Liver (tissue), 8 donors: ENCODE measurements at regions not wholly inside any gene's neighbourhood (a gene's known extent, or its start where the extent isn't known, plus 50 kb on each side); places are given as distances from the start of the nearest gene placed in this dataset.

Source experiments
- DNase-seq: peaks from one replicate; pipeline ENCODE4 v3.0.0-alpha.2; 2017; ENCODE audit warnings: low spot score
- H3K27ac ChIP-seq, 2 donors: one replicate each; pipeline ENCODE4 v1.7.0; 2013; ENCODE audit warnings: inconsistent platforms in 2 of 2, low read length in 2 of 2, control low read depth in 1 of 2, low read depth in 1 of 2, mild to moderate bottlenecking in 1 of 2
- H3K27me3 ChIP-seq, 4 donors: one replicate each; pipeline versions ENCODE4 v1.6.1 to v1.7.0; 2013; ENCODE audit warnings: low read length in 3 of 4, inconsistent platforms in 1 of 4, mild to moderate bottlenecking in 1 of 4, moderate library complexity in 1 of 4; ENCODE audit not compliant: control insufficient read depth in 4 of 4, insufficient read depth in 4 of 4
- H3K36me3 ChIP-seq, 4 donors: one replicate each; pipeline versions ENCODE4 v1.6.1 to v1.7.0; 2013; ENCODE audit warnings: low read length in 3 of 4, mild to moderate bottlenecking in 3 of 4, low read depth in 1 of 4, moderate library complexity in 1 of 4; ENCODE audit not compliant: control insufficient read depth in 4 of 4, insufficient read depth in 3 of 4
- H3K4me1 ChIP-seq, 4 donors: one replicate each; pipeline versions ENCODE4 v1.6.1 to v1.7.0; 2013; ENCODE audit warnings: low read length in 3 of 4, mild to moderate bottlenecking in 3 of 4, moderate library complexity in 1 of 4; ENCODE audit not compliant: control insufficient read depth in 4 of 4, insufficient read depth in 4 of 4
- H3K4me3 ChIP-seq, 3 donors: one replicate each; pipeline versions ENCODE4 v1.6.1 to v1.7.0; 2013; ENCODE audit warnings: low read length in 3 of 3, control low read depth in 1 of 3, low read depth in 1 of 3, mild to moderate bottlenecking in 1 of 3
- H3K9ac ChIP-seq, 2 donors: one replicate each; pipeline ENCODE4 v1.7.0; 2013; ENCODE audit warnings: low read length in 2 of 2, mild to moderate bottlenecking in 2 of 2, moderate library complexity in 2 of 2, control low read depth in 1 of 2, low read depth in 1 of 2
- H3K9me3 ChIP-seq, 4 donors: one replicate each; pipeline versions ENCODE4 v1.6.1 to v1.7.0; 2013; ENCODE audit warnings: low read length in 3 of 4; ENCODE audit not compliant: control insufficient read depth in 4 of 4
- ATF3 ChIP-seq: IDR thresholded peaks from 2 replicates; pipeline ENCODE4 v1.6.1; 2016; ENCODE audit warnings: antibody characterized with exemption
- CTCF ChIP-seq: fragments of 150-350 bp; IDR thresholded peaks from 2 replicates; pipeline ENCODE4 v1.5.1; 2017; ENCODE audit warnings: improper control_type of control experiment, low read depth, low read length; ENCODE audit not compliant: missing input control
- EGR1 ChIP-seq, 2 donors: IDR thresholded peaks; 2 replicates each; pipeline ENCODE4 v1.6.1; 2016 to 2018; ENCODE audit warnings: antibody characterized with exemption in 2 of 2, low read depth in 2 of 2
- FOXA1 ChIP-seq: IDR thresholded peaks from 2 replicates; pipeline ENCODE4 v1.6.1; 2016; ENCODE audit warnings: antibody characterized with exemption
- FOXA2 ChIP-seq: IDR thresholded peaks from 2 replicates; pipeline ENCODE4 v1.6.1; 2016; ENCODE audit warnings: antibody characterized with exemption
- GABPA ChIP-seq, 2 donors: IDR thresholded peaks in 1 of 2; conservative IDR thresholded peaks in 1 of 2; 2 replicates each; pipeline ENCODE4 v1.6.1; 2016; ENCODE audit warnings: antibody characterized with exemption in 2 of 2, mild to moderate bottlenecking in 1 of 2, moderate library complexity in 1 of 2
- HNF4A ChIP-seq, 2 donors: conservative IDR thresholded peaks; 2 replicates each; pipeline ENCODE4 v1.6.1; 2016; ENCODE audit warnings: antibody characterized with exemption in 2 of 2, mild to moderate bottlenecking in 2 of 2
- HNF4G ChIP-seq: IDR thresholded peaks from 2 replicates; pipeline ENCODE4 v1.6.1; 2016; ENCODE audit warnings: antibody characterized with exemption
- JUND ChIP-seq, 2 donors: IDR thresholded peaks; 2 replicates each; pipeline ENCODE4 v1.6.1; 2016; ENCODE audit warnings: antibody characterized with exemption in 2 of 2
- MAX ChIP-seq: IDR thresholded peaks from 2 replicates; pipeline ENCODE4 v1.6.1; 2016; ENCODE audit warnings: antibody characterized with exemption
- NR2F2 ChIP-seq: IDR thresholded peaks from 2 replicates; pipeline ENCODE4 v1.6.1; 2016; ENCODE audit warnings: antibody characterized with exemption
- RAD21 ChIP-seq, 2 donors: IDR thresholded peaks; 2 replicates each; pipeline ENCODE4 v1.6.1; 2016; ENCODE audit warnings: antibody characterized with exemption in 2 of 2, mild to moderate bottlenecking in 2 of 2
- REST ChIP-seq: IDR thresholded peaks from 2 replicates; pipeline ENCODE4 v1.6.1; 2016; ENCODE audit warnings: antibody characterized with exemption, mild to moderate bottlenecking
- RXRA ChIP-seq, 2 donors: IDR thresholded peaks; 2 replicates each; pipeline ENCODE4 v1.6.1; 2017 to 2018; ENCODE audit warnings: antibody characterized with exemption in 2 of 2, mild to moderate bottlenecking in 1 of 2
- SP1 ChIP-seq: IDR thresholded peaks from 2 replicates; pipeline ENCODE4 v1.6.1; 2018; ENCODE audit warnings: antibody characterized with exemption, mild to moderate bottlenecking
- TAF1 ChIP-seq: conservative IDR thresholded peaks from 2 replicates; pipeline ENCODE4 v1.6.1; 2016; ENCODE audit warnings: antibody characterized with exemption, mild to moderate bottlenecking
- YY1 ChIP-seq: IDR thresholded peaks from 2 replicates; pipeline ENCODE4 v1.6.1; 2016; ENCODE audit warnings: antibody characterized with exemption, mild to moderate bottlenecking
- ZBTB33 ChIP-seq: IDR thresholded peaks from 2 replicates; pipeline ENCODE4 v1.6.1; 2016; ENCODE audit warnings: antibody characterized with exemption
- WGBS: extraction: QIAGEN DNeasy Blood & Tissue Kit; methylation state at CpG from one replicate; pipeline ENCODE4 v1.1.7; 2013; 5-methylcytosine and 5-hydroxymethylcytosine counted together
- donor health status: healthy.
- donor health status: healthy.
- donor health status: healthy.
- donor health status: healthy.
- donor health status: healthy.

GRCh38 chr2:13474538-13474937, 757.8 kb downstream of the TRIB2 start:
- no peaks in the 10 kb centered on the region for H3K4me1 ChIP-seq
- no peak overlapping the region for H3K4me3 ChIP-seq
- no peaks in the 10 kb centered on the region for H3K9me3 ChIP-seq
- H3K36me3 ChIP-seq, result no peaks in the 10 kb centered on the region
- H3K9ac ChIP-seq, result no peak overlapping the region
- H3K27ac ChIP-seq, result no peak overlapping the region
- DNase-seq, result no peak
- TF ChIP-seq MAX (no peak), REST (no peak), EGR1 (IDR thresholded peaks at IDR 0.05; ENCODE audit: low read depth in 2 of 2) (no peak), HNF4A (conservative IDR thresholded peaks at IDR 0.05) (no peak), JUND (IDR thresholded peaks at IDR 0.05) (no peak), RAD21 (IDR thresholded peaks at IDR 0.05) (no peak), FOXA2 (no peak), FOXA1 (no peak), GABPA (IDR thresholded peaks at IDR 0.05 in 1 of 2, conservative IDR thresholded peaks at IDR 0.05 in 1 of 2) (no peak), HNF4G (no peak), RXRA (IDR thresholded peaks at IDR 0.05) (no peak), CTCF (no peak), SP1 (no peak), NR2F2 (no peak), ATF3 (no peak), YY1 (no peak), ZBTB33 (no peak), TAF1 (no peak)
- no peaks in the 10 kb centered on the region for H3K27me3 ChIP-seq
- whole genome bisulfite sequencing, result 54% methylated on average over 4 of the region's 4 CpGs

GRCh38 chr2:13480057-13480456, 763.3 kb downstream of the TRIB2 start:
- 59% methylated on average over 1 of the region's 1 CpG for WGBS
- H3K27ac ChIP-seq, result no peak overlapping the region
- no peaks in the 10 kb centered on the region for H3K4me1 ChIP-seq
- H3K4me3 ChIP-seq, result no peak overlapping the region
- H3K27me3 ChIP-seq, result no peaks in the 10 kb centered on the region
- H3K9me3 ChIP-seq, result no peaks in the 10 kb centered on the region
- no peaks in the 10 kb centered on the region for H3K36me3 ChIP-seq
- DNase-seq, result no peak
- no peak for TF ChIP-seq RXRA (IDR thresholded peaks at IDR 0.05)
- TF ChIP-seq ATF3, result no peak
- no peak overlapping the region for H3K9ac ChIP-seq
